ENCODE measurements at regions not wholly inside any gene's neighbourhood (a gene's known extent, or its start where the extent isn't known, plus 50 kb on each side); places are given as distances from the start of the nearest gene placed in this dataset.
"Not testable (repeated sequence)": the region's sequence is repeated elsewhere in the genome, so short reads cannot be mapped to it uniquely, and the experiment has no call there.

- DNase-seq: no peak
Observed at GRCh38 chr10:31124852-31125251, 93.2 kb upstream of the ZNF438 start.

- no peak for DNase-seq
Observed at GRCh38 chr10:31125789-31126188, 94.1 kb upstream of the ZNF438 start.

GRCh38 chr10:31126593-31126992 is 94.9 kb upstream of the ZNF438 start:
- no peak for DNase-seq

GRCh38 chr10:31128536-31128935 is 96.9 kb upstream of the ZNF438 start:
- DNase-seq: no peak

- DNase-seq: no peak
Observed at GRCh38 chr10:31129271-31129670, 97.6 kb upstream of the ZNF438 start.

- DNase-seq: no peak
Observed at GRCh38 chr10:31129880-31130405, 98.3 kb upstream of the ZNF438 start.

- DNase-seq: no peak
Observed at GRCh38 chr10:31130406-31130805, 98.7 kb upstream of the ZNF438 start.

GRCh38 chr10:31131251-31131650 is 99.6 kb upstream of the ZNF438 start:
- no peak for DNase-seq

- DNase-seq: no peak
Observed at GRCh38 chr10:31132681-31133244, 101.1 kb upstream of the ZNF438 start.

- no peak for DNase-seq
Observed at GRCh38 chr10:31133251-31133791, 101.7 kb upstream of the ZNF438 start.

- peak; percentile 74 to 75 for DNase-seq
Observed at GRCh38 chr10:31133792-31134310, 102.2 kb upstream of the ZNF438 start.

GRCh38 chr10:31134311-31134952 is 102.8 kb upstream of the ZNF438 start:
- peak; percentile 25 to 43 for DNase-seq

- DNase-seq: no peak
Observed at GRCh38 chr10:31135171-31135570, 103.5 kb upstream of the ZNF438 start.

- not testable (repeated sequence) for DNase-seq
Observed at GRCh38 chr10:31135791-31136190, 104.1 kb upstream of the ZNF438 start.

- DNase-seq: no peak
Observed at GRCh38 chr10:31136386-31136785, 104.7 kb upstream of the ZNF438 start.

GRCh38 chr10:31136930-31137885 is 105.5 kb upstream of the ZNF438 start:
- no peak for DNase-seq

GRCh38 chr10:31138026-31138553 is 106.4 kb upstream of the ZNF438 start:
- DNase-seq: no peak

- DNase-seq: no peak
Observed at GRCh38 chr10:31139497-31139896, 107.8 kb upstream of the ZNF438 start.

- DNase-seq: no peak
Observed at GRCh38 chr10:31140716-31141115, 109.1 kb upstream of the ZNF438 start.

GRCh38 chr10:31142026-31142425 is 110.4 kb upstream of the ZNF438 start:
- no peak for DNase-seq

- no peak for DNase-seq
Observed at GRCh38 chr10:31143331-31143935, 111.8 kb upstream of the ZNF438 start.

- no peak for DNase-seq
Observed at GRCh38 chr10:31145986-31146385, 114.3 kb upstream of the ZNF438 start.
